Peyer's patch (tissue), 4 donors: ENCODE measurements at regions not wholly inside any gene's neighbourhood (a gene's known extent, or its start where the extent isn't known, plus 50 kb on each side); places are given as distances from the start of the nearest gene placed in this dataset.

Source experiments
- POLR2A ChIP-seq, 2 donors: fragments of 450-650 bp; IDR thresholded peaks; one replicate each; pipeline ENCODE4 v1.5.1; 2017; ENCODE audit warnings: antibody characterized with exemption in 2 of 2, mild to moderate bottlenecking in 2 of 2, moderate library complexity in 2 of 2
- TF ChIP-seq, protein P1 (sequence below), 6 experiments: fragments of 450-650 bp in 4 of 6; fragments of 200-600 bp in 2 of 6; sonication (generic) in 1 of 6; IDR thresholded peaks; one replicate each; pipeline ENCODE4 v1.5.1; 2017 to 2019; ENCODE audit warnings: antibody characterized with exemption in 6 of 6, mild to moderate bottlenecking in 3 of 6, moderate library complexity in 1 of 6

DNA sequence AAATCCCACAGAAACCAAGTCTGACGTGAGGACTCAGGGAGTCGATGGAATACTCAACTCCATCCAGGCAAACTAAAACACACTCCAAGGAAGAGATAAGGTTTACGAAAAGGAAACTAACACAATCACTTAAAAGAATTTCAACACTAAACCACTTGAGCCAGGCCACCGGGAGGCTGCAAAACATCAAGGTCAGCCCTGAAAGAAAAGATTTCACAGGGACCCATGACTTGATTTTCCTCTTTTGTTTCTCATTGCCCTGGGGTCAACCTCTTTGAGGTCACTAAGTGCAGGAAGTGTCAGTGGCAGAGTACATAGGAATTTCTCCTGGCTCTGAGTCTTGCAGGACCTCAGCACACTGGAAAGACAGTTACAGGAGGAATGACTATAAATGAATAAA, 77.8 kb upstream of the TARS1 start:
- TF ChIP-seq, protein P1, sequence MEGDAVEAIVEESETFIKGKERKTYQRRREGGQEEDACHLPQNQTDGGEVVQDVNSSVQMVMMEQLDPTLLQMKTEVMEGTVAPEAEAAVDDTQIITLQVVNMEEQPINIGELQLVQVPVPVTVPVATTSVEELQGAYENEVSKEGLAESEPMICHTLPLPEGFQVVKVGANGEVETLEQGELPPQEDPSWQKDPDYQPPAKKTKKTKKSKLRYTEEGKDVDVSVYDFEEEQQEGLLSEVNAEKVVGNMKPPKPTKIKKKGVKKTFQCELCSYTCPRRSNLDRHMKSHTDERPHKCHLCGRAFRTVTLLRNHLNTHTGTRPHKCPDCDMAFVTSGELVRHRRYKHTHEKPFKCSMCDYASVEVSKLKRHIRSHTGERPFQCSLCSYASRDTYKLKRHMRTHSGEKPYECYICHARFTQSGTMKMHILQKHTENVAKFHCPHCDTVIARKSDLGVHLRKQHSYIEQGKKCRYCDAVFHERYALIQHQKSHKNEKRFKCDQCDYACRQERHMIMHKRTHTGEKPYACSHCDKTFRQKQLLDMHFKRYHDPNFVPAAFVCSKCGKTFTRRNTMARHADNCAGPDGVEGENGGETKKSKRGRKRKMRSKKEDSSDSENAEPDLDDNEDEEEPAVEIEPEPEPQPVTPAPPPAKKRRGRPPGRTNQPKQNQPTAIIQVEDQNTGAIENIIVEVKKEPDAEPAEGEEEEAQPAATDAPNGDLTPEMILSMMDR (IDR thresholded peaks at IDR 0.05) = no peak
- TF ChIP-seq POLR2A (IDR thresholded peaks at IDR 0.05) = no peak
